ENCODE measurements at regions not wholly inside any gene's neighbourhood (a gene's known extent, or its start where the extent isn't known, plus 50 kb on each side); places are given as distances from the start of the nearest gene placed in this dataset.
A peak's percentile ranks its signal among the peaks of the same experiment; 100 is the strongest.

DNA sequence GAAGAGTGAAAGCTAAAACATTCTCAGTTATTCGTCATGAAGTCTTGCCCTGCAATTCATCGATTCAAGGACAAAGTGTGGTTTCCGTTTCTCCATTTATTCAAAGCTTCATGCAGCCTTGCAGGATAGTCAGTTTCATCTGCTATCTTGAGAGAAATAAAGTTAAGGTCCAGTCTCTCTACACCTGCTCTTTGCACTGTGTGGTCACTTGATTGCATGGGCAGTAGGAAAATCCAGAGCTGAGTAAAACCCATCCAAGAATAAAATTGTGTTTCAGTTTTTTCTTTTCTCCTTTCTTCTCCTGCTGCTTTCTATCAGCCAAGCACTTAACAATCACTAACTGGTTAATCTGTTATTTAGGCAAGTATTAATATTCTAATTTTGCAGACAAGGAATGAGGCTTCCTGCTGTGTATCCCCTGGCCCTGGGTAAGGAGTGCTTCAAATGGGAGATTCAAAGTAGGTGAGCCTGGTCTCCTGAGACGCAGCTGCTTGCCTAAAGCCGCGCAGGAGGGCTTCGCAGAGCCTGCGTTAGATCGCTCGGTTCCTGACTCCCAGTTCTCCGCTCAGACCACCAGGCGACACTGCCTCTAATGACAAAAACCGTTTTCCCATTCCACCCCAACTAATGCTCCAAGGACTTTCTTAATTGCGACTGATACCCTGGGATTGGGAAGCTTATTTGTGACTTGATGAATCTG is 808.3 kb downstream of the TFAP2A start:
- Histone ChIP-seq H3K9ac (ENCODE audit: low read length) (no peak overlapping the region), H3K4ac (ENCODE audit: low read depth, low read length) (no peak overlapping the region), H3K23ac (ENCODE audit: low read length) (no peak overlapping the region), H2BK5ac (ENCODE audit: low read depth, low read length, poor library complexity) (no peak overlapping the region), H4K91ac (ENCODE audit: low read depth, low read length) (no peak overlapping the region), H3K4me1 (ENCODE audit: control insufficient read depth in 1 of 2, insufficient read depth in 2 of 2, low read length in 2 of 2) (no peaks in the 10 kb centered on the region), H3K9me3 (ENCODE audit: insufficient read depth, low read depth, low read length) (no peaks in the 10 kb centered on the region), H4K12ac (ENCODE audit: low read depth, low read length) (no peak overlapping the region), H2BK12ac (ENCODE audit: low read length) (no peak overlapping the region), H2AFZ (ENCODE audit: insufficient read depth, low read length, poor library complexity) (no peak overlapping the region), H3K4me2 (ENCODE audit: low read length) (no peak overlapping the region), H3K79me1 (ENCODE audit: low read length) (no peaks in the 10 kb centered on the region), H3K79me2 (ENCODE audit: control insufficient read depth, insufficient read depth, low read length, poor library complexity) (no peaks in the 10 kb centered on the region), H2BK120ac (ENCODE audit: insufficient read depth, low read length, poor library complexity) (no peak overlapping the region), H3K27ac (ENCODE audit: low read depth, low read length) (no peak overlapping the region), H3K4me3 (ENCODE audit: low read depth, low read length) (no peak overlapping the region), H4K8ac (ENCODE audit: low read depth, low read length) (no peak overlapping the region), H3K14ac (ENCODE audit: low read length) (no peak overlapping the region), H3K36me3 (ENCODE audit: control insufficient read depth in 1 of 2, insufficient read depth in 2 of 2, low read length in 2 of 2) (no peaks in the 10 kb centered on the region), H3K18ac (ENCODE audit: low read length) (no peak overlapping the region), H3K27me3 (ENCODE audit: insufficient read depth, low read length) (no peaks in the 10 kb centered on the region), H2AK5ac (ENCODE audit: low read length) (no peak overlapping the region)
- DNase-seq = no peak
- WGBS (ENCODE audit: extremely low coverage, insufficient coverage, insufficient read length) = no CpG with 5 or more reads among the region's 14 CpGs

GRCh38 chr6:9594746-9595145 is 820.1 kb downstream of the TFAP2A start:
- Histone ChIP-seq H2BK120ac (ENCODE audit: insufficient read depth, low read length, poor library complexity) (no peak overlapping the region), H3K27ac (ENCODE audit: low read depth, low read length) (no peak overlapping the region), H4K91ac (ENCODE audit: low read depth, low read length) (no peak overlapping the region), H3K9ac (ENCODE audit: low read length) (no peak overlapping the region), H2AFZ (ENCODE audit: insufficient read depth, low read length, poor library complexity) (no peak overlapping the region), H2BK5ac (ENCODE audit: low read depth, low read length, poor library complexity) (no peak overlapping the region), H3K4me1 (ENCODE audit: control insufficient read depth in 1 of 2, insufficient read depth in 2 of 2, low read length in 2 of 2) (no peaks in the 10 kb centered on the region), H3K79me1 (ENCODE audit: low read length) (no peaks in the 10 kb centered on the region), H3K79me2 (ENCODE audit: control insufficient read depth, insufficient read depth, low read length, poor library complexity) (no peaks in the 10 kb centered on the region), H3K27me3 (ENCODE audit: insufficient read depth, low read length) (no peaks in the 10 kb centered on the region), H4K8ac (ENCODE audit: low read depth, low read length) (no peak overlapping the region), H3K14ac (ENCODE audit: low read length) (no peak overlapping the region), H3K36me3 (ENCODE audit: control insufficient read depth in 1 of 2, insufficient read depth in 2 of 2, low read length in 2 of 2) (no peaks in the 10 kb centered on the region), H3K4ac (ENCODE audit: low read depth, low read length) (no peak overlapping the region), H3K4me2 (ENCODE audit: low read length) (no peak overlapping the region), H4K12ac (ENCODE audit: low read depth, low read length) (no peak overlapping the region), H3K23ac (ENCODE audit: low read length) (no peak overlapping the region), H2AK5ac (ENCODE audit: low read length) (no peak overlapping the region), H3K18ac (ENCODE audit: low read length) (no peak overlapping the region), H3K9me3 (ENCODE audit: insufficient read depth, low read depth, low read length) (no peaks in the 10 kb centered on the region), H2BK12ac (ENCODE audit: low read length) (no peak overlapping the region), H3K4me3 (ENCODE audit: low read depth, low read length) (no peak overlapping the region)
- no peak for DNase-seq
- no CpG with 5 or more reads among the region's 2 CpGs for WGBS (ENCODE audit: extremely low coverage, insufficient coverage, insufficient read length)

DNA sequence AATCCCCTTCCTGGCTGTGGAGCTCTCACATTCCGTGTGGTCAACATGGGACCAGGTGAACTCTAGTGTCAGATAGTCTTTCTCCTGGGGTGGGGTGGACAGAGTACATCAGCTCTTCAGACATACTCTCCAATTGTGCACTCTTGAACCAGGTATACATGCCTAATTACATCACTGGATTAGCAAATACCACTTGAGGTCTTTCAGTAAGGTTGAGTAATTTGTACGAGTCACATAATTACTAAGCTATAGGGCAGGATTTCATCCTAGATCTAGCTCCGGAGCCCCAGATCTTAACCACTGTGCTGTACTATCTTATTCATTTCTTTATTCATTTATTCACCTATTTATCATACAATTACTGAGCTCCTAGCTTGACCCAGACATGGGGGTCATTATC is 821.3 kb downstream of the TFAP2A start:
- Histone ChIP-seq H3K27me3 (ENCODE audit: insufficient read depth, low read length) (no peaks in the 10 kb centered on the region), H4K8ac (ENCODE audit: low read depth, low read length) (no peak overlapping the region), H3K79me1 (ENCODE audit: low read length) (no peaks in the 10 kb centered on the region), H3K9me3 (ENCODE audit: insufficient read depth, low read depth, low read length) (no peaks in the 10 kb centered on the region), H3K36me3 (ENCODE audit: control insufficient read depth in 1 of 2, insufficient read depth in 2 of 2, low read length in 2 of 2) (no peaks in the 10 kb centered on the region), H3K4me2 (ENCODE audit: low read length) (no peak overlapping the region), H3K23ac (ENCODE audit: low read length) (no peak overlapping the region), H2BK5ac (ENCODE audit: low read depth, low read length, poor library complexity) (no peak overlapping the region), H3K79me2 (ENCODE audit: control insufficient read depth, insufficient read depth, low read length, poor library complexity) (no peaks in the 10 kb centered on the region), H4K12ac (ENCODE audit: low read depth, low read length) (no peak overlapping the region), H3K14ac (ENCODE audit: low read length) (no peak overlapping the region), H2AK5ac (ENCODE audit: low read length) (no peak overlapping the region), H3K9ac (ENCODE audit: low read length) (no peak overlapping the region), H3K27ac (ENCODE audit: low read depth, low read length) (no peak overlapping the region), H3K4me1 (ENCODE audit: control insufficient read depth in 1 of 2, insufficient read depth in 2 of 2, low read length in 2 of 2) (no peaks in the 10 kb centered on the region), H3K4me3 (ENCODE audit: low read depth, low read length) (no peak overlapping the region), H2AFZ (ENCODE audit: insufficient read depth, low read length, poor library complexity) (no peak overlapping the region), H2BK120ac (ENCODE audit: insufficient read depth, low read length, poor library complexity) (no peak overlapping the region), H3K18ac (ENCODE audit: low read length) (no peak overlapping the region), H4K91ac (ENCODE audit: low read depth, low read length) (no peak overlapping the region), H3K4ac (ENCODE audit: low read depth, low read length) (no peak overlapping the region), H2BK12ac (ENCODE audit: low read length) (no peak overlapping the region)
- no CpG with 5 or more reads among the region's 3 CpGs for WGBS (ENCODE audit: extremely low coverage, insufficient coverage, insufficient read length)
- peak in 1 of 2 donors; percentile 21 for DNase-seq

DNA sequence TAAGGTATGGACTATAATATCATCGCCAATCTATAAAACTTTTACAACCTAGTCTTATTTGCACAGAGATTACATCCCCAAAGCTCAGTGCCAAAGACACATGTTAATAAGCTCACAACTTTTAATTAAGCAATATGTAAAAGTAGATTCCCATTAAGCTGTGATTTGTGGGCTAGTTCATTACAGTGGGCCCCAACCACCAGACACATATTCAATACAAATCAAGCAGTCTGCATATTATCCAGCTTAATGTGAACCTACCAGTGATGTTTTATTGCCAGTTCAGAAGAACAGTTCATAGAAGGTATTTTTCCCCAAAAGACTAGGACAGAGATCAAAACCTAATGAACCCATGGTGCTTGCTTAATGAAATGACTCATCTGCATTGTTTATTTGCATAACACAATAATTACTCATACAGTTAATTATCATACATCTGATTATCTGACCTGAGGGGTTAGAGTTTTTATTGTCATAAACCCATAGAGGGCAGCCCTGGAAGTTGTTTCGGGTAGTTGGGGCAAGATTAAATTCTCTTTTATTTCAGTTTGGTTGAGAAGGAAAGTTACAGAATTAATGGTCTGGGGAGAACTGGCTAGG is 831.0 kb downstream of the TFAP2A start:
- Histone ChIP-seq H3K4ac (ENCODE audit: low read depth, low read length) (no peak overlapping the region), H3K27me3 (ENCODE audit: insufficient read depth, low read length) (no peaks in the 10 kb centered on the region), H3K36me3 (ENCODE audit: control insufficient read depth in 1 of 2, insufficient read depth in 2 of 2, low read length in 2 of 2) (no peaks in the 10 kb centered on the region), H3K27ac (ENCODE audit: low read depth, low read length) (no peak overlapping the region), H4K91ac (ENCODE audit: low read depth, low read length) (no peak overlapping the region), H4K8ac (ENCODE audit: low read depth, low read length) (no peak overlapping the region), H2BK120ac (ENCODE audit: insufficient read depth, low read length, poor library complexity) (no peak overlapping the region), H2BK5ac (ENCODE audit: low read depth, low read length, poor library complexity) (no peak overlapping the region), H3K4me3 (ENCODE audit: low read depth, low read length) (no peak overlapping the region), H3K4me1 (ENCODE audit: control insufficient read depth in 1 of 2, insufficient read depth in 2 of 2, low read length in 2 of 2) (no peaks in the 10 kb centered on the region), H3K18ac (ENCODE audit: low read length) (no peak overlapping the region), H3K9me3 (ENCODE audit: insufficient read depth, low read depth, low read length) (no peaks in the 10 kb centered on the region), H3K9ac (ENCODE audit: low read length) (no peak overlapping the region), H3K4me2 (ENCODE audit: low read length) (no peak overlapping the region), H3K23ac (ENCODE audit: low read length) (no peak overlapping the region), H3K79me2 (ENCODE audit: control insufficient read depth, insufficient read depth, low read length, poor library complexity) (no peaks in the 10 kb centered on the region), H3K79me1 (ENCODE audit: low read length) (no peaks in the 10 kb centered on the region), H2BK12ac (ENCODE audit: low read length) (no peak overlapping the region), H3K14ac (ENCODE audit: low read length) (no peak overlapping the region), H2AFZ (ENCODE audit: insufficient read depth, low read length, poor library complexity) (no peak overlapping the region), H4K12ac (ENCODE audit: low read depth, low read length) (no peak overlapping the region), H2AK5ac (ENCODE audit: low read length) (no peak overlapping the region)
- WGBS (ENCODE audit: extremely low coverage, insufficient coverage, insufficient read length) = no CpG with 5 or more reads among the region's 2 CpGs
- DNase-seq = peak in 1 of 2 donors; percentile 16
